Suprapubic skin (tissue), 4 donors: ENCODE measurements at regions not wholly inside any gene's neighbourhood (a gene's known extent, or its start where the extent isn't known, plus 50 kb on each side); places are given as distances from the start of the nearest gene placed in this dataset.
A peak's percentile ranks its signal among the peaks of the same experiment; 100 is the strongest.
"Not testable (repeated sequence)": the region's sequence is repeated elsewhere in the genome, so short reads cannot be mapped to it uniquely, and the experiment has no call there.

ENCODE experiments used
- DNase-seq, 2 donors: peaks; one replicate each; pipeline ENCODE4 v3.0.0-alpha.2; 2019; ENCODE audit warnings: low spot score in 2 of 2
- H3K27ac ChIP-seq: fragments of 200-600 bp; sonication (generic); one replicate; pipeline ENCODE4 v1.5.1; 2019
- H3K27me3 ChIP-seq: fragments of 200-600 bp; sonication (generic); one replicate; pipeline ENCODE4 v1.5.1; 2019
- H3K36me3 ChIP-seq: fragments of 200-600 bp; sonication (generic); one replicate; pipeline ENCODE4 v1.5.1; 2019
- H3K4me1 ChIP-seq: fragments of 200-600 bp; sonication (generic); one replicate; pipeline ENCODE4 v1.5.1; 2019
- H3K4me3 ChIP-seq: fragments of 200-600 bp; sonication (generic); one replicate; pipeline ENCODE4 v1.5.1; 2019; ENCODE audit warnings: mild to moderate bottlenecking
- H3K9me3 ChIP-seq: fragments of 200-600 bp; sonication (generic); one replicate; pipeline ENCODE4 v1.5.1; 2019
- CTCF ChIP-seq, 2 donors: fragments of 200-600 bp in 1 of 2; fragments of 450-650 bp in 1 of 2; sonication (generic) in 1 of 2; IDR thresholded peaks; one replicate each; pipeline ENCODE4 v1.5.1; 2016 to 2019; ENCODE audit warnings: antibody characterized with exemption in 2 of 2, mild to moderate bottlenecking in 1 of 2, moderate library complexity in 1 of 2
- EP300 ChIP-seq: sonication (generic); formaldehyde crosslinking; IDR thresholded peaks from one replicate; pipeline ENCODE4 v1.6.1; 2017; ENCODE audit warnings: antibody characterized with exemption
- POLR2A ChIP-seq, 2 donors: fragments of 450-650 bp; IDR thresholded peaks; one replicate each; pipeline ENCODE4 v1.6.1; 2017; ENCODE audit warnings: antibody characterized with exemption in 2 of 2, mild to moderate bottlenecking in 2 of 2, moderate library complexity in 2 of 2
- POLR2AphosphoS5 ChIP-seq, 3 donors: sonication (generic); formaldehyde crosslinking; IDR thresholded peaks; one replicate each; pipeline ENCODE4 v1.6.1; 2017; ENCODE audit warnings: antibody characterized with exemption in 3 of 3
- WGBS: methylation state at CpG from one replicate; pipeline ENCODE4 v1.1.5; 2018; 5-methylcytosine and 5-hydroxymethylcytosine counted together

GRCh38 chr10:11691319-11691755, 50.8 kb upstream of the ECHDC3 start:
- Histone ChIP-seq H3K4me1 (peaks cover 8% of the 10 kb centered on the region), H3K9me3 (no peaks in the 10 kb centered on the region), H3K27me3 (peaks cover 10% of the 10 kb centered on the region), H3K27ac (no peak overlapping the region), H3K36me3 (no peaks in the 10 kb centered on the region), H3K4me3 (no peak overlapping the region)
- no peak for DNase-seq
- WGBS = 55% methylated on average over 14 of the region's 14 CpGs
- TF ChIP-seq EP300 = no peak
- TF ChIP-seq POLR2A (IDR thresholded peaks at IDR 0.05) = no peak
- TF ChIP-seq POLR2AphosphoS5 (IDR thresholded peaks at IDR 0.05) = no peak
- TF ChIP-seq CTCF (IDR thresholded peaks at IDR 0.05) = no peak

GRCh38 chr10:11689945-11690736, 52.0 kb upstream of the ECHDC3 start:
- peaks cover 20% of the 10 kb centered on the region for H3K4me1 ChIP-seq
- WGBS = 95% methylated on average over 19 of the region's 22 CpGs
- no peaks in the 10 kb centered on the region for H3K9me3 ChIP-seq
- TF ChIP-seq POLR2AphosphoS5 (IDR thresholded peaks at IDR 0.05) (no peak), CTCF (IDR thresholded peaks at IDR 0.05) (no peak), POLR2A (IDR thresholded peaks at IDR 0.05) (no peak), EP300 (no peak)
- no peak for DNase-seq
- H3K4me3 ChIP-seq = no peak overlapping the region
- no peak overlapping the region for H3K27ac ChIP-seq
- H3K36me3 ChIP-seq = no peaks in the 10 kb centered on the region
- H3K27me3 ChIP-seq = peaks cover 10% of the 10 kb centered on the region

GRCh38 chr10:11688448-11688795, 53.8 kb upstream of the ECHDC3 start:
- Histone ChIP-seq H3K27ac (peak overlapping the region; percentile 59), H3K27me3 (peaks cover 10% of the 10 kb centered on the region), H3K4me1 (peaks cover 37% of the 10 kb centered on the region)
- not testable (repeated sequence) for H3K36me3 ChIP-seq, H3K9me3 ChIP-seq, H3K4me3 ChIP-seq, DNase-seq
- 94% methylated on average over 3 of the region's 3 CpGs for WGBS

GRCh38 chr10:11687779-11688447, 54.3 kb upstream of the ECHDC3 start:
- peaks cover 10% of the 10 kb centered on the region for H3K27me3 ChIP-seq
- no peak for DNase-seq
- TF ChIP-seq POLR2A (IDR thresholded peaks at IDR 0.05) (no peak), POLR2AphosphoS5 (IDR thresholded peaks at IDR 0.05) (peak in 1 of 3 donors; percentile 34), EP300 (no peak), CTCF (IDR thresholded peaks at IDR 0.05) (no peak)
- H3K4me3 ChIP-seq = no peak overlapping the region
- peaks cover 39% of the 10 kb centered on the region for H3K4me1 ChIP-seq
- no peaks in the 10 kb centered on the region for H3K9me3 ChIP-seq
- WGBS = 79% methylated on average over 8 of the region's 8 CpGs
- H3K36me3 ChIP-seq = no peaks in the 10 kb centered on the region
- peak overlapping the region; percentile 59 for H3K27ac ChIP-seq

GRCh38 chr10:11687357-11687771, 54.8 kb upstream of the ECHDC3 start:
- Histone ChIP-seq H3K9me3 (no peaks in the 10 kb centered on the region), H3K36me3 (no peaks in the 10 kb centered on the region), H3K27ac (peak overlapping the region; percentile 59), H3K4me1 (peaks cover 39% of the 10 kb centered on the region), H3K27me3 (peaks cover 10% of the 10 kb centered on the region), H3K4me3 (no peak overlapping the region)
- no peak for DNase-seq
- 94% methylated on average over 8 of the region's 8 CpGs for WGBS
- no peak for TF ChIP-seq EP300
- no peak for TF ChIP-seq CTCF (IDR thresholded peaks at IDR 0.05)
- no peak for TF ChIP-seq POLR2A (IDR thresholded peaks at IDR 0.05)
- TF ChIP-seq POLR2AphosphoS5 (IDR thresholded peaks at IDR 0.05) = no peak
